Uterus (tissue), 2 donors: ENCODE measurements at regions not wholly inside any gene's neighbourhood (a gene's known extent, or its start where the extent isn't known, plus 50 kb on each side); places are given as distances from the start of the nearest gene placed in this dataset.
"Not testable (repeated sequence)": the region's sequence is repeated elsewhere in the genome, so short reads cannot be mapped to it uniquely, and the experiment has no call there.

Source experiments
- CTCF ChIP-seq, 4 experiments: fragments of 200-600 bp in 2 of 4; fragments of 450-650 bp in 2 of 4; sonication (generic) in 2 of 4; IDR thresholded peaks; one replicate each; pipeline ENCODE4 v1.5.1; 2016 to 2019; ENCODE audit warnings: antibody characterized with exemption in 4 of 4, mild to moderate bottlenecking in 2 of 4, moderate library complexity in 1 of 4
- POLR2A ChIP-seq, 2 donors: fragments of 450-650 bp; IDR thresholded peaks; one replicate each; pipeline ENCODE4 v1.6.1; 2016; ENCODE audit warnings: antibody characterized with exemption in 2 of 2, mild to moderate bottlenecking in 1 of 2, moderate library complexity in 1 of 2

- not testable (repeated sequence) for TF ChIP-seq CTCF, POLR2A (IDR thresholded peaks at IDR 0.05)
Measured at GRCh38 chr9:42463981-42464380, 280.5 kb downstream of the SPATA31A6 start.
